Activated naive CD8-positive, alpha-beta T cell (primary cell): ENCODE measurements at regions not wholly inside any gene's neighbourhood (a gene's known extent, or its start where the extent isn't known, plus 50 kb on each side); places are given as distances from the start of the nearest gene placed in this dataset.
"Not testable (repeated sequence)": the region's sequence is repeated elsewhere in the genome, so short reads cannot be mapped to it uniquely, and the experiment has no call there.

ENCODE experiments used
- H3K27ac Mint-ChIP-seq: one replicate; pipeline ENCODE4 v1.8.0; 2021; ENCODE audit warnings: mixed read lengths
- H3K27me3 Mint-ChIP-seq: one replicate; pipeline ENCODE4 v1.8.0; 2021; ENCODE audit warnings: mixed read lengths
- H3K36me3 Mint-ChIP-seq: one replicate; pipeline ENCODE4 v1.8.0; 2021; ENCODE audit warnings: mixed read lengths
- H3K4me1 Mint-ChIP-seq: one replicate; pipeline ENCODE4 v1.8.0; 2021; ENCODE audit warnings: low read depth, mixed read lengths
- H3K4me3 Mint-ChIP-seq: one replicate; pipeline ENCODE4 v1.8.0; 2021; ENCODE audit warnings: mild to moderate bottlenecking, mixed read lengths
- H3K9me3 Mint-ChIP-seq: one replicate; pipeline ENCODE4 v1.8.0; 2021; ENCODE audit warnings: low read depth, mixed read lengths

DNA sequence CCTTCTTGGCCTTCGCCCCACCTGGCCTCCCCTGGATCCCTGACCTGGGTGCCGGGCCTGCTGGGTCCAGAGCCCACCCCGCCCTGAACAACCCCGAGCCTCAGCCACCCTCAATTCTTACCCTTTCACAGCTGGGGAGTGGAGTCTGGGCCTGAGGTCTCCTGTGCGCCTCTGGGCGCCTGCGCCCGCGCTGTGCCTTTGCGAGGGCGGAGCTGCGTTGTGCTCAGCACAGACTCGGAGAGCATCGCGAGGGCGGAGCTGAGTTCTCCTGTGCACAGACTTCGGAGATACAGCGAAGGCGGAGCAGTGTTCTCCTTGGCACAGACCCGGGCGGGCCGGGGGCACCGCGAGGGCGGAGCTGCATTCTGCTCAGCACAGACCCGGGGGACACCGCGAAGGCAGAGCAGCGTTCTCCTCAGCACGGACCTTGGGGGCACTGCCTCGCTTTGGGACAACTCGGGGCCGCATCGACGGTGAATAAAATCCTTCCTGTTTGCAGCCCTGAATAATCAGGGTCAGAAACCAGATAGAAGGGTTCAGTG, 547.2 kb downstream of the FAM72C start:
- not testable (repeated sequence) for H3K36me3 Mint-ChIP-seq, H3K4me1 Mint-ChIP-seq, H3K27ac Mint-ChIP-seq, H3K27me3 Mint-ChIP-seq, H3K9me3 Mint-ChIP-seq
- peak overlapping the region; percentile 17 for H3K4me3 Mint-ChIP-seq

- H3K27me3 Mint-ChIP-seq, H3K4me1 Mint-ChIP-seq, H3K4me3 Mint-ChIP-seq: not testable (repeated sequence)
Measured at GRCh38 chr1:143423832-143424231, 548.0 kb downstream of the FAM72C start.

DNA sequence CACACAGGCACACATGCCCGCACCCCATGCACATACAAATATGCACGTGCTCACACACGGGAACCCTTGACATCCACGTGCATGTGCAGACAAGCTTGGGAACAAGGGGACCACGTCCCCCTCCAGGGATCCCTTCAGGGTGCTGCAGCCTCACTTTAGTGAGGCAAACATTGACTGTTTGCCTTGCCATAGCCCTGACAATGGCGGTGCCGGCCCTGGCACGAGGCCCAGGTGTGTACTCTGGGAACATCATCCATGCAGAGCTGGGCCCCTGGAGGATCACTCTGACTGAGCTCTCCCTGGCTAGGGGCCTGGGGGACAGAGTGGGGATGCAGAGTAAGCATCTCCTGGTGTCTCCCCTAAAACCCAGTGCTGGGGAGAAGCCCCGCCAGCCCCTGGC, 550.5 kb downstream of the FAM72C start:
- H3K4me1 Mint-ChIP-seq, H3K4me3 Mint-ChIP-seq, H3K27ac Mint-ChIP-seq, H3K27me3 Mint-ChIP-seq, H3K9me3 Mint-ChIP-seq, H3K36me3 Mint-ChIP-seq: not testable (repeated sequence)

More at GRCh38 chr1:143423832-143424231, 548.0 kb downstream of the FAM72C start:
- H3K27ac Mint-ChIP-seq, H3K9me3 Mint-ChIP-seq, H3K36me3 Mint-ChIP-seq: not testable (repeated sequence)
